HG03521 (cell line): ENCODE measurements at regions not wholly inside any gene's neighbourhood (a gene's known extent, or its start where the extent isn't known, plus 50 kb on each side); places are given as distances from the start of the nearest gene placed in this dataset.
"Not testable (repeated sequence)": the region's sequence is repeated elsewhere in the genome, so short reads cannot be mapped to it uniquely, and the experiment has no call there.

ENCODE experiments used
- ATAC-seq: cut with Tn5 transposase; IDR thresholded peaks from one replicate; pipeline ENCODE4 v1.9.1; 2021; ENCODE audit warnings: mild to moderate bottlenecking, moderate library complexity; ENCODE audit not compliant: unreplicated experiment

GRCh38 chr5:28678899-28679298 lies 1640.5 kb upstream of the CDH9 start:
- no peak for ATAC-seq

DNA sequence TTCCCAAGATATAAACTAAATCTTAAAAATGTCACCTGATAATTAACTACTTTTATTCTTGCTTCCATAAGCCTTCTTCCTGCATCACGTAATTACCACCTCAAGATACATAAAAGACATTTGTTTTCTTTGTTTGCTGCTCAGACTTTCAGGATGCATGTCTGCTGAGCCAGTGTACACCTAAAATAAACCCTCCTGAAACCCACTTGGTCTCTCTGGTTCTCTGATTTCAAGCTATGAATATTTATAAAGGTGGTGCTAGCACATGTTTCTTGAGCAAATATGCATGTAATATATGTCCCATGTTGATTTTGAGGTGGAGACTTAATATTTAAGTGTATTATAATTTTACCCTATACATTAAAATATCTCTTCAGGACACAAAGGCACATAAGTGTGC lies 1627.7 kb upstream of the CDH9 start:
- no peak for ATAC-seq

GRCh38 chr5:28648108-28648507 lies 1609.7 kb upstream of the CDH9 start:
- ATAC-seq, result no peak

- no peak for ATAC-seq
Observed at GRCh38 chr5:28632607-28633006, 1594.2 kb upstream of the CDH9 start.

- no peak for ATAC-seq
Observed at GRCh38 chr5:28603869-28604268, 1565.5 kb upstream of the CDH9 start.

- no peak for ATAC-seq
Observed at GRCh38 chr5:28602429-28602828, 1564.0 kb upstream of the CDH9 start.

- ATAC-seq, result not testable (repeated sequence)
Observed at GRCh38 chr5:28596707-28597106, 1558.3 kb upstream of the CDH9 start.

- ATAC-seq, result no peak
Observed at GRCh38 chr5:28580616-28581015, 1542.2 kb upstream of the CDH9 start.

- ATAC-seq, result no peak
Observed at GRCh38 chr5:28576022-28576421, 1537.6 kb upstream of the CDH9 start.

GRCh38 chr5:28575368-28575767 lies 1537.0 kb upstream of the CDH9 start:
- ATAC-seq, result no peak

- ATAC-seq, result no peak
Observed at GRCh38 chr5:28574606-28575005, 1536.2 kb upstream of the CDH9 start.

GRCh38 chr5:28567048-28567447 lies 1528.7 kb upstream of the CDH9 start:
- ATAC-seq, result no peak

- no peak for ATAC-seq
Observed at GRCh38 chr5:28561522-28561921, 1523.1 kb upstream of the CDH9 start.

- ATAC-seq, result no peak
Observed at GRCh38 chr5:28558196-28558595, 1519.8 kb upstream of the CDH9 start.

DNA sequence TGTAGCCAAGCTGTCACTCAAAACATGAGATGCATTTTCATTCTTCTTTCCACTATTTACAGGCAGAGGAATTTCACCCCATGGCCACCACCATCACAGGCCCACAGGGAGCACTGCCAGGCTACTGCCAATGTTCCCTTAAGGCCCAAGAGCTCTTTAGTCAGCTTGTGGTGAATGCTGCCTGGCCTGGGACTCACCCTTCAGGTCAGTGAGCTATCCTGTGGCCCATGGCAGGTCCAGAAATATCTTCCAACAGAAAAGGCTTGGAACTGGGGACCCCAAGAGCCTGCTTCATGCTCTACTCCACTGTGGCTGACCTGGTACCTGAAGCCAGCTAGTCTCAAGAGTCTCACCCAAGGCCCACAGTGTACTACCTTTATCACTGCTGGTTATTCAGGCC lies 1518.7 kb upstream of the CDH9 start:
- ATAC-seq, result no peak

- ATAC-seq, result no peak
Observed at GRCh38 chr5:28549588-28549987, 1511.2 kb upstream of the CDH9 start.

DNA sequence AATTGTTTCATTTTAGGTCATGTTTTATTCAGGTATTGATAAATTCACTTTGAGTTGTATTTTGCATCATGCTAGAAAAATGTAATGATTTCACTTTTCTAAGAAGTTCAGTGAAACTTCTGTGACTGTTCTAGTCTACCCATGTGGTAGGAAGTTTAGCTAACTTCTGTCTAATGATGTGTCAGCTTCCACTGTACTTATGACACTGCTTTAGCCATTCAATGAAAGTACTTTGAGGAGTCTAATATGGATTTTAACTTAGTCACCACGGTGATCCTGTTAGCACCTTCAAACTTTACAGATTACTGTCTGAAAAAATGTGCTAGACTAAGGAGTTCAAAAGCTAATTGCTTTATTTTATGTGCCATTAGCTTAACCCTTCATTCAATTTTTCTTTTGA lies 1510.5 kb upstream of the CDH9 start:
- ATAC-seq, result no peak

DNA sequence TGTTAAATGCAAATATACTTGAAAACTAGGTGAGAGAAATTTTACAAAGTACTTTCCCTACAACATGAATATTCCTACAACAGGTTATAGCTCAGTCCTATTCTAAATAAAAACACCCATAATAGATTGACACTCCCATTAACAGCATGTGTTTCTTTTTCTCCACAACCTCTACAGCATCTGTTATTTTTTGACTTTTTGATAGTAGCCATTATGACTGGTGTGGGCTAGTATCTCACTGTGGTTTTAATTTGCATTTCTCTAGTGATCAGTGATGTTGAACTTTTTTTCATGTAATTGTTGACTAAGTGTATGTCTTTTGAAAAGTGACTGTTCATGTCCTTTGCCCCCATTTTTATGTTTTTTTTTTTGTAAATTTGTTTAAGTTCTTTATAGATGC lies 1506.1 kb upstream of the CDH9 start:
- no peak for ATAC-seq

GRCh38 chr5:28543473-28544098 lies 1505.2 kb upstream of the CDH9 start:
- no peak for ATAC-seq

DNA sequence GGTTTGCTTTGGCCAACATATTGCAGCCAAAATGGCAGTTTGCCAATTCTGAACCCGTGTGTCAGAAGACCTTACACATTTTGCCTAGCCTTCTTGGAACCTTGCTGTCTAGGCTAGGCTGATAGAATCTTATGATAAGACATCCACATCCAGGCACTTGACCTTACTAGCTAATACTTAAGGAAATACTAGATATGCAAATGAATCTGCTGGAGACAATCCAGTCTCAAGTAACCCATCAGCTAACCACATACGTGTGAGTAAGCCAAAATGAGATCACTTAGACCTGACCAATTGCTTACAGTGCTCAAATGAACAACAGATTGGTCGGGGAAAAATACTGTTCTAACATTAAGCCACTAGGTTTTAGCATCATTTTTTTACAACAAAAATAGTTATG lies 1504.6 kb upstream of the CDH9 start:
- no peak for ATAC-seq

DNA sequence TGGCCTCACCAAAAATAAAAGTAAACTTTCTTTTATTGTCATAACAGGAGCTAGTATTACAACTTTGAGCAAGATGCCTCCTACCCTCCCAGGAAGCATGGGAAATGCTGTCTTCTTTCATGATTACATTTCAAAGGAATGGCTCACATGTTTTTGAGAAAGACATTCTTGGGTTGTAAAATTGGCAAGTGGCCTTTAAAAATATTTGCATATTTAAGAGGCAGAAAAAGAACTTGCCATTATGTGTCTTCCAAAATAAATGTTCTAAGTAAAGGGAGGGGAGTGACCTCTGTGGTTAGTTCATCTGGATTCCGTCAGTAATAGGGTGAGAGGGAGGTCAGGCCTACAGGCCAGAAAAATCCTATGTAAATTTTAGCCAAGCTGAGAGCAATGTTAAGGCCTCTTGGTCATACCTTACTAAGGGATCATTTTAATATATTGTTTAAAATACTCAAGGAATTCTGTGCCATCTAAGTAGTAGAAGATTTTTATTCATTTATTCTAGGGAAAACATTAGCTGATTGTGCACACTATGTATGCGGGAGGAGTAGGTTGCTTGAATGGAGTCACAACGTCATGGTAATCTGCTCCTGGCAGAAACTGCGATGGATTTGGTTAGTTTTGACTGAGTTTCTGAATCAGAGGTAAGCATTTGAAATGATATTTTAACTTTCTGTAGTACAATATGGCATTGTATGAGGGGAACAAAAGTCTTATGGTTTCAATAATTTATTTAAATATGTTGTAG lies 1485.7 kb upstream of the CDH9 start:
- ATAC-seq, result no peak

DNA sequence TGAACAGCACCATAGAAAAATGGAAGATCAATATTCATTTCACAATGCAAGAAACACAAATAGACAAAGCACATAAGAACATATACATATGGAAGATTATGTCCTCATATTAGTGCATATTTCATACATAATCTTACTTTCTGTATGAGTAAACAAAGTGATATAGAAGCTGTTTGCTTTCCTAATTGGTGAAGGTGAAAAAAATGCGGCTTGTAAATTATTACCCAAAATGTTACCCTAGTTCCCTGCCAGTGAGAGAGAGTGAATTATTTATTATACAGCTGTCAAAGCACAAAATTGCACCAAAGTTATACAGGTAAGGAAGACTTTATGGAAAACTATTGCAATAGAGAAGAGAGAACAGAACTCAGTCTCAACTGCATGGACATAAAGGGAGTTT lies 1485.0 kb upstream of the CDH9 start:
- no peak for ATAC-seq

DNA sequence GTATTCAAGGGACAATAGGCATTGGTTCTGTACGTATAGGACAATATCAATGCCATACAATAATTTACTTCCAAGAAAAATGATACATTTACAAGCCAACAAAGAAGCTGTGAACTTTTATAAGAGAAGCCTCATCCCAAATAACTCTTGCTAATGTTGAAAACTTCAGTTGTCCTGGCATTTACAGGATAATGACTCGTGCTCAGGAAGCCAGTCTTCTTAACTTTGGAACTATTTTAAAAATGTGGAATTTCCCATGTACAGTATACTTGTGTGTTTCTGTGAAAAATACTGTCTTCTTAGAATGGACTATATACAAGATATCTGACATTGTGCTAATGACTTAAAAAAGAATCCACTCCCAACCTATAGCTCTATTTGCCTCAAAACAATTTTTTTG lies 1479.3 kb upstream of the CDH9 start:
- ATAC-seq, result no peak
